Esophagus muscularis mucosa (tissue), 3 donors: ENCODE measurements at regions not wholly inside any gene's neighbourhood (a gene's known extent, or its start where the extent isn't known, plus 50 kb on each side); places are given as distances from the start of the nearest gene placed in this dataset.

Experiments
- CTCF ChIP-seq, 3 experiments: fragments of 200-600 bp in 2 of 3; fragments of 450-650 bp in 1 of 3; sonication (generic) in 2 of 3; IDR thresholded peaks; one replicate each; pipeline ENCODE4 v1.5.1; 2017 to 2019; ENCODE audit warnings: antibody characterized with exemption in 3 of 3, mild to moderate bottlenecking in 2 of 3, moderate library complexity in 1 of 3
- POLR2A ChIP-seq: fragments of 450-650 bp; IDR thresholded peaks from one replicate; pipeline ENCODE4 v1.6.1; 2017; ENCODE audit warnings: antibody characterized with exemption, moderate library complexity, mild to moderate bottlenecking, low read depth
- POLR2AphosphoS5 ChIP-seq, 2 donors: sonication (generic); formaldehyde crosslinking; IDR thresholded peaks; one replicate each; pipeline ENCODE4 v1.6.1; 2017; ENCODE audit warnings: antibody characterized with exemption in 2 of 2

- no peak for TF ChIP-seq POLR2AphosphoS5 (IDR thresholded peaks at IDR 0.05)
- TF ChIP-seq CTCF (IDR thresholded peaks at IDR 0.05): no peak
- no peak for TF ChIP-seq POLR2A
These were observed 283.7 kb downstream of the CTTN start for GRCh38 chr11:70682056-70682455.
